ENCODE measurements at regions not wholly inside any gene's neighbourhood (a gene's known extent, or its start where the extent isn't known, plus 50 kb on each side); places are given as distances from the start of the nearest gene placed in this dataset.

DNA sequence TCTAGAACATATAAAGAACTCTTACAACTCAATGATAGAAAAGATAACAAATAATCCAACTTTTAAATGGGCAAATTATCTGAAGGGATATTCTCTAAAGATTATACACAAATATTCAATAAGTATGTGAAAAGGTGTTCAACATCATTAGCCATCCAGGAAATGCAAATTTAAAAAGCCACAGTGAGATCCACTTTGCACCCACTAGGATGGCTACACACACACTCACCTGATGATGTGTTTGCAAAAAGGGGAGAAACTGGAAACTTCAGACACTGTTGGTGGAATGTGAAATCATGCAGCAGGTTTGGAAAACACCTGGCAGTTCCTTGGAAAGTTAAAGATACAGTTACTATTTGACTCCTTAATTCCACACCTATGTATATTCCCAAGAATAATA is 87.2 kb upstream of the GYPC start:
- Histone ChIP-seq H3K79me2 (ENCODE audit: insufficient read depth, low read length) (no peaks in the 10 kb centered on the region), H4K20me1 (ENCODE audit: insufficient read depth, low read length) (no peaks in the 10 kb centered on the region), H2AFZ (ENCODE audit: low read length) (no peak overlapping the region), H3K27ac (ENCODE audit: extremely low read length, insufficient read depth, low read length) (no peak overlapping the region), H3K36me3 (replicated peaks in 1 of 2; ENCODE audit: control insufficient read depth in 1 of 2, insufficient read depth in 2 of 2, low read length in 2 of 2) (no peaks in the 10 kb centered on the region), H3K9ac (ENCODE audit: insufficient read depth, low read depth, low read length) (no peak overlapping the region), H3K9me3 (ENCODE audit: low read length) (no peaks in the 10 kb centered on the region), H3K4me2 (ENCODE audit: low read depth, low read length) (no peak overlapping the region), H3K4me3 (replicated peaks in 1 of 3; ENCODE audit: insufficient read depth in 1 of 3, low read depth in 2 of 3, low read length in 3 of 3) (no peak overlapping the region), H3K4me1 (ENCODE audit: insufficient read depth, low read length) (no peaks in the 10 kb centered on the region), H3K27me3 (ENCODE audit: control insufficient read depth in 1 of 2, insufficient read depth in 2 of 2, low read length in 2 of 2) (no peaks in the 10 kb centered on the region)
- FAIRE-seq, result no peak
- CTCF ChIA-PET (ENCODE audit: low intra/inter-chr PET ratio, low total read pairs), result no interaction called here
- BruUV-seq (replicated peaks), result no TSS peak
- in situ Hi-C loops (cut with HindIII; ENCODE audit: extremely low pct_ligation_motif_present, low pct_unique_long_range_greater_than_20kb), result no loop called here
- POLR2A ChIA-PET, result no interaction called here
- no peak for DNase-seq (ENCODE audit: low spot score)
- TF ChIP-seq ATRX (CRISPR knock-in tag; IDR thresholded peaks at IDR 0.05; ENCODE audit: borderline replicate concordance), result no peak
- TF ChIP-seq KDM4B (CRISPR knock-in tag; IDR thresholded peaks at IDR 0.05), result no peak
- TF ChIP-seq NRL (CRISPR knock-in tag; IDR thresholded peaks at IDR 0.05; ENCODE audit: borderline replicate concordance), result no peak
- TF ChIP-seq NR2F1 (CRISPR knock-in tag; IDR thresholded peaks at IDR 0.05), result no peak
- TF ChIP-seq GMEB1 (CRISPR knock-in tag; IDR thresholded peaks at IDR 0.05; ENCODE audit: borderline replicate concordance), result no peak
- TF ChIP-seq ZFP37 (CRISPR knock-in tag; IDR thresholded peaks at IDR 0.05; ENCODE audit: borderline replicate concordance), result no peak
- TF ChIP-seq TMF1 (CRISPR knock-in tag; IDR thresholded peaks at IDR 0.05; ENCODE audit: low read depth), result no peak
- TF ChIP-seq SPEN (CRISPR knock-in tag; IDR thresholded peaks at IDR 0.05; ENCODE audit: low read depth), result no peak
- no peak for TF ChIP-seq SIN3A (IDR thresholded peaks at IDR 0.05; ENCODE audit: borderline replicate concordance, low read depth, low read length)
- TF ChIP-seq BCL6 (CRISPR knock-in tag; IDR thresholded peaks at IDR 0.05), result no peak
- TF ChIP-seq GPN1 (CRISPR knock-in tag; IDR thresholded peaks at IDR 0.05; ENCODE audit: borderline replicate concordance), result no peak
- no peak for TF ChIP-seq ZNF672 (CRISPR knock-in tag; IDR thresholded peaks at IDR 0.05)
- TF ChIP-seq, protein P1, sequence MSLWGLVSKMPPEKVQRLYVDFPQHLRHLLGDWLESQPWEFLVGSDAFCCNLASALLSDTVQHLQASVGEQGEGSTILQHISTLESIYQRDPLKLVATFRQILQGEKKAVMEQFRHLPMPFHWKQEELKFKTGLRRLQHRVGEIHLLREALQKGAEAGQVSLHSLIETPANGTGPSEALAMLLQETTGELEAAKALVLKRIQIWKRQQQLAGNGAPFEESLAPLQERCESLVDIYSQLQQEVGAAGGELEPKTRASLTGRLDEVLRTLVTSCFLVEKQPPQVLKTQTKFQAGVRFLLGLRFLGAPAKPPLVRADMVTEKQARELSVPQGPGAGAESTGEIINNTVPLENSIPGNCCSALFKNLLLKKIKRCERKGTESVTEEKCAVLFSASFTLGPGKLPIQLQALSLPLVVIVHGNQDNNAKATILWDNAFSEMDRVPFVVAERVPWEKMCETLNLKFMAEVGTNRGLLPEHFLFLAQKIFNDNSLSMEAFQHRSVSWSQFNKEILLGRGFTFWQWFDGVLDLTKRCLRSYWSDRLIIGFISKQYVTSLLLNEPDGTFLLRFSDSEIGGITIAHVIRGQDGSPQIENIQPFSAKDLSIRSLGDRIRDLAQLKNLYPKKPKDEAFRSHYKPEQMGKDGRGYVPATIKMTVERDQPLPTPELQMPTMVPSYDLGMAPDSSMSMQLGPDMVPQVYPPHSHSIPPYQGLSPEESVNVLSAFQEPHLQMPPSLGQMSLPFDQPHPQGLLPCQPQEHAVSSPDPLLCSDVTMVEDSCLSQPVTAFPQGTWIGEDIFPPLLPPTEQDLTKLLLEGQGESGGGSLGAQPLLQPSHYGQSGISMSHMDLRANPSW (CRISPR knock-in tag; IDR thresholded peaks at IDR 0.05; ENCODE audit: borderline replicate concordance), result no peak
- TF ChIP-seq FOXA3 (CRISPR knock-in tag; IDR thresholded peaks at IDR 0.05), result no peak
- no peak for TF ChIP-seq NR0B2 (CRISPR knock-in tag; IDR thresholded peaks at IDR 0.05)
- TF ChIP-seq ZNF772 (CRISPR knock-in tag; IDR thresholded peaks at IDR 0.05), result no peak
- TF ChIP-seq TBX2 (CRISPR knock-in tag; IDR thresholded peaks at IDR 0.05; ENCODE audit: borderline replicate concordance), result no peak
- intact Hi-C loops (cut with micrococcal nuclease; ENCODE audit: unreplicated experiment), result no loop called here
- no peak for ATAC-seq

Measured in HepG2 (cell line).